ENCODE measurements at regions not wholly inside any gene's neighbourhood (a gene's known extent, or its start where the extent isn't known, plus 50 kb on each side); places are given as distances from the start of the nearest gene placed in this dataset.

GRCh38 chr4:182142176-182143085, 100.8 kb upstream of the TENM3 start:
- TF ChIP-seq CTCF (conservative IDR thresholded peaks at IDR 0.05; ENCODE audit: low read depth, low read length), result no peak
- TF ChIP-seq CEBPB (IDR thresholded peaks at IDR 0.05; ENCODE audit: low read depth, low read length), result no peak

All from IMR-90 (cell line).